Activated CD4-positive, alpha-beta T cell treated with anti-CD3 and anti-CD28 coated beads, Interleukin-2, amount 10 ng/mL, durations not matched to agents 7 days and 5 days (primary cell): ENCODE measurements at regions not wholly inside any gene's neighbourhood (a gene's known extent, or its start where the extent isn't known, plus 50 kb on each side); places are given as distances from the start of the nearest gene placed in this dataset.

Experiments used
- CTCF ChIA-PET: fragments of 350-600 bp; sonication (Branson Sonifier 250); formaldehyde crosslinking; loops from one replicate; lab custom pipeline; 2021; ENCODE audit warnings: antibody characterized with exemption; lab: Charles Lee
- POLR2A ChIA-PET: fragments of 350-600 bp; sonication (Branson Sonifier 250); formaldehyde crosslinking; loops from one replicate; lab custom pipeline; 2021; ENCODE audit warnings: antibody characterized with exemption; lab: Charles Lee
- DNase-seq: peaks from one replicate; pipeline ENCODE4 v3.0.0-alpha.2; 2020
- H3K27ac Mint-ChIP-seq: one replicate; pipeline ENCODE4 v1.8.0; 2021; ENCODE audit warnings: mild to moderate bottlenecking, moderate library complexity, mixed read lengths
- H3K27me3 Mint-ChIP-seq: one replicate; pipeline ENCODE4 v1.8.0; 2021; ENCODE audit warnings: mixed read lengths
- H3K36me3 Mint-ChIP-seq: one replicate; pipeline ENCODE4 v1.8.0; 2021; ENCODE audit warnings: low read depth, mixed read lengths
- H3K4me1 Mint-ChIP-seq: one replicate; pipeline ENCODE4 v1.8.0; 2021; ENCODE audit warnings: mixed read lengths
- H3K4me3 Mint-ChIP-seq: one replicate; pipeline ENCODE4 v1.8.0; 2021; ENCODE audit warnings: mild to moderate bottlenecking, moderate library complexity, mixed read lengths
- H3K9me3 Mint-ChIP-seq: one replicate; pipeline ENCODE4 v1.8.0; 2021; ENCODE audit warnings: mixed read lengths

DNA sequence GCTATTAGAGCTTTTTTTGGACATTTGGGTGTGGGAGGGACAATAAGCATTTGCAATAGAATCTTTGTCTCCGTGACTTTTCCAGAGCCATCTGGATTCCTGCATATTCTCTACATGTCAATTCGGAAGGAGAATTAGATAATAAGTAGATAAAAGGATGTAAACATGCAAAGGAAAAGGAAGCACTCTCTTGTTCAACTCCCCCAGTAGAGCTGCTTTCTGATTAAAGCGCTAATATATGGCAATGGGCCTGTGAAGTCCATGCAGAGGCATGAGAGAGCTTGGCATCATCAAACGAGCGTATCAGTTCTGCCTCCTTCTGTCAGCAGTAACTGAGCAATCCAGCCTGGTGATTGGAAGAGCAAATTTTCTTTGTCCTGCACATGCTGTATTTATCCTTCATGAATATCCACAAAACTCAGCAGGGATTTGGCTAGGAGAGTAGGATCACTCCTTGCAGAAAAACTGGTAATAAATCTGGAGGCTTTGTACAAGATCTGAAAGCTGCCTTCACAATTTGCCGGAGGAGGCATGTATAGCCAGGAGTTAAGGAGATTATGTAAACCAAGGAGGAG lies 1752.9 kb downstream of the MAT2B start:
- CTCF ChIA-PET = no interaction called here
- no peak overlapping the region for H3K4me3 Mint-ChIP-seq

DNA sequence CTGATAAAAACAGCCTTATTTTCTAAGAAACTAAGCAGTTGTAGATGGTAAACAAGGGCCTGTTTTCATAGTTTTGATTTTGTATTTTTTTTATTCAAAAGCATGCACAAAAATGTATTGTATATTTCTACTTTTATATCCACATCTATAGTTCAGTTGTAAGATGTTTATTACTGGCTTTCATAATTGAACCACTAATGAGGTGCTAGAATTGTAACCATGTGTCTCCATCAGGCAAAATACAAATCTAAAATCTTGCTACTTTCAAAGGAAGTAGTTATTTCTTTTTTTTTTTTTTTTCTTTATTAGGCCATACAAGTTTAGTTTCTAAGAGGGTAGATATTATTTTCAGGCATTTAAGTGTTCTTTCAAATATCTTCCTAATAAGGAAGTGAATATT lies 1755.0 kb downstream of the MAT2B start:
- Mint-ChIP-seq H3K4me3 (no peak overlapping the region), H3K36me3 (no peaks in the 10 kb centered on the region), H3K9me3 (no peaks in the 10 kb centered on the region), H3K4me1 (no peaks in the 10 kb centered on the region), H3K27me3 (no peaks in the 10 kb centered on the region), H3K27ac (no peak overlapping the region)
- ChIA-PET POLR2A (no interaction called here), CTCF (no interaction called here)
- no peak for DNase-seq

More for the DNA sequence above, 1752.9 kb downstream of the MAT2B start:
- Mint-ChIP-seq H3K36me3 (no peaks in the 10 kb centered on the region), H3K4me1 (no peaks in the 10 kb centered on the region), H3K27me3 (no peaks in the 10 kb centered on the region), H3K27ac (no peak overlapping the region), H3K9me3 (no peaks in the 10 kb centered on the region)
- DNase-seq = no peak
- POLR2A ChIA-PET = no interaction called here

DNA sequence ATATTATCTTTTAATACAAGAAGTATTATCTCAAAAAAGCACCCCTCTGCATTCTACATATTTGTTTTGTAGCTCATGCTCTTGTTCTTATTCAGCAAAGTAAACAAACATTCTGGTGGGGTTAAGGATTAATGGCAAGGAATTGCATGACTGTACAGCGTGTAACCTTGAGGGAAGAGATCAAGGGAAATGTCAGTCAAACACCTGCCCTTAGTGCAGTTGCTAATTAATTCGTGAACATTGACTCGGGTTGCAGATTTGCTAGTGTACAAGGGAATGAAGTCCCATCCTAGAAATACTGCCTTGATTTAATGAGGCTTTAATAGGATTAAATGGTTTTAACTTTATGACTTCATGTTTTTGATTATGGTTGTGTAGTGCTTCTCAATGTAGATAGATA lies 1758.1 kb downstream of the MAT2B start:
- no peak overlapping the region for H3K4me3 Mint-ChIP-seq
- H3K27me3 Mint-ChIP-seq = no peaks in the 10 kb centered on the region
- ChIA-PET POLR2A (no interaction called here), CTCF (no interaction called here)
- no peaks in the 10 kb centered on the region for H3K4me1 Mint-ChIP-seq
- DNase-seq = no peak
- H3K27ac Mint-ChIP-seq = no peak overlapping the region
- H3K36me3 Mint-ChIP-seq = no peaks in the 10 kb centered on the region
- H3K9me3 Mint-ChIP-seq = no peaks in the 10 kb centered on the region

DNA sequence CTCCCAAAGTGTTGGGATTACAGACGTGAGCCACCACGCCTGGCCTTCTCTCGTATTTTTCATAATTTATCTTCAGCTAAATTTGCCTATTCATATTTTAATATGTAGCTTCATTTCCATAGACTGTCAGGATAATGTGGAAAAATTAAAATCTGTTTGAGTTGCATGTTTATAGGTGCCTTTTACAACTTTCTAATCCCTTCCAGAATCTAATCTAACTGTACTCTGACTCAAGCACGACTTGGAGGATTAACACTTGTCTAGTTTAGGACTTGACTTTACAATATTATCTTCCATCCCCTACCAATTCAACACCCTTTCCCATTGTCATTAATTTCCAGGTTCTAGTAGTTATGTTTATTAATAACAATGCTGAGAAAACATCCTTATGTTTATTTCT lies 1761.5 kb downstream of the MAT2B start:
- H3K4me1 Mint-ChIP-seq = no peaks in the 10 kb centered on the region
- no peak for DNase-seq
- H3K4me3 Mint-ChIP-seq = no peak overlapping the region
- no peaks in the 10 kb centered on the region for H3K9me3 Mint-ChIP-seq
- POLR2A ChIA-PET = no interaction called here
- H3K36me3 Mint-ChIP-seq = no peaks in the 10 kb centered on the region
- CTCF ChIA-PET = no interaction called here
- H3K27me3 Mint-ChIP-seq = no peaks in the 10 kb centered on the region
- H3K27ac Mint-ChIP-seq = no peak overlapping the region

DNA sequence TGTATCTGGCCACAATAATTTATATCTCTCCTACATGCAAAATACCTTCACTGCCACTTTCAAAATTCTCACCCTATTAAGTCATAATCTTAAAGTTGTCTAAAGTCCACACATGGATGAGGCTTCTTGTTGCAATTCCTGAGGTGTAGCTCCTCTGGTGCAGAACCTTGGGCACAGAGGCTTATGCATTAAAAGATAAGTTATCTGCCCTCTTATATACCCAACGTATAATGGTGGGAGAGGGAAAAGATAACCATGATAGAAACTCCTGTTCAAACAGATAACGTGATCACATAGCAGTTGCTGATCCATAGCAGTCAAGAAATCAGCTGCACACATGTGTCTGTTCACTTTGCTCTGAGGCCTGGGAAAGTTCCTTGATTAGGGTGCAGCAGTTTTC lies 1767.0 kb downstream of the MAT2B start:
- Mint-ChIP-seq H3K4me1 (no peaks in the 10 kb centered on the region), H3K27ac (no peak overlapping the region), H3K9me3 (peaks cover 3% of the 10 kb centered on the region), H3K27me3 (no peaks in the 10 kb centered on the region), H3K36me3 (no peaks in the 10 kb centered on the region), H3K4me3 (no peak overlapping the region)
- CTCF ChIA-PET = no interaction called here
- POLR2A ChIA-PET = no interaction called here
- DNase-seq = no peak

DNA sequence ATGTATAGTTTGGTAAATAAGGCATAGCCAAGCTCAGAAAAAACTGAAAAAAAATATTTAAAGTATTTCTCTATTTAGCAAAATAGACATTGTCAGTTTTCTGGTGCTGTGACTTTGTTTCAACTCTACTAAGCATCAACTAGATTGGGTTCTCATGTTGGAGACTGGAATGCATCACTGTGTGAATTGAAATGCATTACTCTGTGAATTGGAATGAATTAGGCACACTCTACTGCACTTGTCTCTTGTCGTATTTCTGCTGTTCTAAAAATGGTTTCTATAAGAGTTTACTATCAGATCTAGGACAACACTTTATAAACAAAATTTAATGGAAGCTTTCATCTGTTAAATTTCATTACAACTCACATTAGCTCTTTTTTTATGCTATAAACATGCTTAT lies 1772.2 kb downstream of the MAT2B start:
- Mint-ChIP-seq H3K27me3 (no peaks in the 10 kb centered on the region), H3K27ac (no peak overlapping the region), H3K9me3 (peaks cover 3% of the 10 kb centered on the region), H3K4me3 (no peak overlapping the region), H3K36me3 (no peaks in the 10 kb centered on the region), H3K4me1 (no peaks in the 10 kb centered on the region)
- ChIA-PET CTCF (no interaction called here), POLR2A (no interaction called here)
- DNase-seq = no peak

DNA sequence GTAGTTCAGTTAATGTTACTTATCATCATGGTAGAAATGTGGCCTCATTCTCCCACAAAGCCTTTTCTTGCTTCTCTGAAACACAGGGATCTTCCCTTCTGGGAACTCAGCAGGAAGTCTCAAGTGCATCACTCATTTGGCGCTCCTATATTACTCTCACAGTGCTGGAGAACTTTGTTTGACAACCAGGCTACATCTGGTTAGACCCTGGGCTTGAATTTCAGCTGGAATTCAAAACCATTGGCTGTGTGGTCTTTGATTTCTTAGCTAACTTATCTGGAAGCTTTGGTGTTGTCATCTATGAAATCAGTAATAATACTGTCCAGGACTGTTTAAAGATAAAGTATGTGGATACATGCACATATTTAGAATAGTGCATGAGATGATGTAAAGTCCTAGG lies 1777.1 kb downstream of the MAT2B start:
- no peaks in the 10 kb centered on the region for H3K9me3 Mint-ChIP-seq
- no peak overlapping the region for H3K27ac Mint-ChIP-seq
- ChIA-PET POLR2A (no interaction called here), CTCF (no interaction called here)
- no peaks in the 10 kb centered on the region for H3K36me3 Mint-ChIP-seq
- H3K4me1 Mint-ChIP-seq = no peaks in the 10 kb centered on the region
- no peak for DNase-seq
- no peaks in the 10 kb centered on the region for H3K27me3 Mint-ChIP-seq
- no peak overlapping the region for H3K4me3 Mint-ChIP-seq

DNA sequence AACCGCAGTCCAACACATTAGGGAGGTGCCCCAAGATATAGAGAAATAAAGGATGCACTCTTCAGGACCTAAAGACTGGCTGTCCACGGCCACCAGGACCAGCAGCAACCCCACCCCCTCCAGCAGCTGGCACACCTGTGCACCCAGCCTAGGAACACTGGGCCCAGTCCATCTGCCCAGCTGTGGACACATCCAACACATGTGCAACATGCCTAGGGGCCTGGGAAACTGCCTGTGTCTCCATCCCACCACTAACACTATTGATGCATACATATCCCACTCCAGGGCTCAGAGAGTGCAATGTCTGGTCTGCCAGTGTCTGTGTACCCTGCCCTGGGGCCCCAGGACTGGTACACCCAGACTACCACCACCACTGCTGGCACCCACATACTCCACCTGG lies 1781.3 kb downstream of the MAT2B start:
- no peaks in the 10 kb centered on the region for H3K36me3 Mint-ChIP-seq
- no peaks in the 10 kb centered on the region for H3K27me3 Mint-ChIP-seq
- H3K9me3 Mint-ChIP-seq = no peaks in the 10 kb centered on the region
- no peaks in the 10 kb centered on the region for H3K4me1 Mint-ChIP-seq
- ChIA-PET POLR2A (no interaction called here), CTCF (no interaction called here)
- H3K4me3 Mint-ChIP-seq = no peak overlapping the region
- no peak for DNase-seq
- no peak overlapping the region for H3K27ac Mint-ChIP-seq

DNA sequence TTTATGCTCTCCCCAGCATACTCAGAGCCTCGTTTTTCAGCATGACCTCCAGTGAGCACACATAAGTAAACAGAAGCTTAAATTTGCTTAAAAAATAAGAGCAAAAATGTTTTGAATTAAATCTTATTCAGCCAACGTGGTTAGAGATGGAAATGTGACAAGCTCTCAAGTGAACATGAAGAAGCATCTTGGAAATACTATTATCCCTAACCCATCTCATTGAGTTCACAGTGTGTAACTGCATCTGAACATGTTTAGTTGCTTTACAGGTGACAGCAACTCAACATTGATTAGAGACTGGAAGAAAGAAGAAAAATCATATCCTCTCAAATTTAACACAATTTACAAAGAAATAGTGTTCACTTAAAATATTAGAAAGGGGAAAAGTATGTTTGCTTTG lies 1785.1 kb downstream of the MAT2B start:
- ChIA-PET POLR2A (no interaction called here), CTCF (no interaction called here)
- Mint-ChIP-seq H3K4me3 (no peak overlapping the region), H3K9me3 (peaks cover 2% of the 10 kb centered on the region), H3K27me3 (no peaks in the 10 kb centered on the region), H3K27ac (no peak overlapping the region), H3K4me1 (no peaks in the 10 kb centered on the region), H3K36me3 (no peaks in the 10 kb centered on the region)
- DNase-seq = no peak

DNA sequence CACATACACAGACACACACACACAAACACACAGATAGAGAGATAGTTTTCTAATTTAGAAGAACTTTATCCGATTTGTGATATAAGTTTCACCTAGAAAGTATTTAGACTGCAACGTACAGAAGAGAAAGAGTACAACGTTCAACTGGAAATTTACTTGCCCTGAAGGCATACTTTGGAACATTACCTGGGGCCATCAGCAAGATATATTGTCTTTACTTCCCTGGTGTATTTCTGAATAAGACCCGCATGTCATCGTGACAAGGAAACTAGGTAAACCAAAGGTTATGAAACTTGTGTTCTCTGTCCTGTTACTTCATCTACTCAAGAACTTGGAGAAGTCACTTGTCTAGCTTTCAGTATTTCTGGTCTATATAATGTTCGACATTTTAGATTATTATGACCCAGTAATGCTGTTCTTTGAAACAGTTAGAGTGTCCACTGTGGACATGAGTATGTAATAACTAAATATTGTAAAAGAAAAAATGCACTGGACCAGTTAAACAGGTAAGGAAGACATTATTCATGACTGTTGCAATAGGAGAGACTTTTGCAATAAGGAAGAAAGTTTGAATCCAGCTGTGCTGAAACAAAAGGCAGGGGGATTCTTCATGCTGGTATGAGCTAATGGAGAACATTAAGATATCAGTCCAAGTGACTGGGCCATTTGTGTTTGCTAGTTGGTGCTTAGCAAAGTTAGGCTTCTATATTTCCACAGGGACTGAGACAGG lies 1791.1 kb downstream of the MAT2B start:
- Mint-ChIP-seq H3K4me3 (no peak overlapping the region), H3K27ac (no peak overlapping the region), H3K36me3 (no peaks in the 10 kb centered on the region), H3K4me1 (no peaks in the 10 kb centered on the region), H3K27me3 (no peaks in the 10 kb centered on the region), H3K9me3 (peaks cover 2% of the 10 kb centered on the region)
- POLR2A ChIA-PET = no interaction called here
- CTCF ChIA-PET = no interaction called here
- DNase-seq = no peak

DNA sequence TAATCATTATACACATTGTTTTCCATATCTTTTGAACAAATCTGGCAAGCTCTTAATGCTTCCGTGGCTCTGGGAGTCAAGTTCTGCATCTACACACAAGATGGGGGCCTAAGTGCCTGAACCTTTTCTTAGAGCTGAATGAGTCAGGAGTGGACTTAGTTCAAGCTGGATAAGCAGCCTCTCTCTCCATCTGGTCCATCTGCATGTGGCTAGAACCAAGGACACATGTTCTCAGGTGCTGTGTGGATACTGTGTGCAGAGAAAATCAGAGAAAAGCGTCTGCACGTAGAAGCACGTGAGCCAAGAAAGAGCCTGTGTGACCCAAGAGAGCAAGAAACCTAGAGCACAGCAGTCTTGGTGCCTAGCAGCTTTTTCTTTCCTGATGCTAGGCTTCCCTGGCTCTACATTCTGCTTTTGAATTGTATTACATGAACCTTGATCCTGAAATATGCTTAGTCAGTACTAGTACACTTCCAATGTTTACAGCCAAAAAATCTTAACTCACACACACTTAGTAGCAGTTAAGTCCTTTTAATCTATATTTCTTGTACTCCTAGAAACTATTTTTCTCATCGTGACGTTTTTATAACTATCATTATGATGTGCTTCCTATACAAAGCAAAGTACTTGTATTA lies 1798.9 kb downstream of the MAT2B start:
- Mint-ChIP-seq H3K4me3 (no peak overlapping the region), H3K4me1 (no peaks in the 10 kb centered on the region), H3K36me3 (no peaks in the 10 kb centered on the region), H3K27me3 (no peaks in the 10 kb centered on the region), H3K9me3 (no peaks in the 10 kb centered on the region), H3K27ac (no peak overlapping the region)
- no peak for DNase-seq
- ChIA-PET CTCF (no interaction called here), POLR2A (no interaction called here)

DNA sequence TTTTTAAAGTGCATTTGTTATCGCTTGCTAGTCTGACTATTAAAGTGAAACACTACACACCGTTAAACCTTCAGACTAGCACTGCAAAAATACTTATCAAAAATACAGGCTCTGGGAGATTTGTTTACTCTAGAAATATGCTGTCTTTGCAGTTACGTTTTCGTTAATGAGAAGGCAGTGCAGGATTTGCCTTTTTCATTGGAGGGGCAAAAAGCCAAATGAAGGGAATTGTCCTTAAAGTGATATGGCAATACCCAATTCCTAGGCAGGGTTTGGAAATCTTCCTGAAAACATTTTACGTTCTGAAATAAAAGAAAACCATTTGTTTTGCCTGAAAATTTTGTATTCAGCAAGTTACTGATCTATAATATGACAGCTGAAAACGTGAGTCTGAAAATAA lies 1800.2 kb downstream of the MAT2B start:
- no peak overlapping the region for H3K4me3 Mint-ChIP-seq
- no peaks in the 10 kb centered on the region for H3K4me1 Mint-ChIP-seq
- CTCF ChIA-PET = no interaction called here
- peaks cover 4% of the 10 kb centered on the region for H3K9me3 Mint-ChIP-seq
- H3K27ac Mint-ChIP-seq = no peak overlapping the region
- H3K36me3 Mint-ChIP-seq = no peaks in the 10 kb centered on the region
- no peak for DNase-seq
- POLR2A ChIA-PET = no interaction called here
- H3K27me3 Mint-ChIP-seq = no peaks in the 10 kb centered on the region

DNA sequence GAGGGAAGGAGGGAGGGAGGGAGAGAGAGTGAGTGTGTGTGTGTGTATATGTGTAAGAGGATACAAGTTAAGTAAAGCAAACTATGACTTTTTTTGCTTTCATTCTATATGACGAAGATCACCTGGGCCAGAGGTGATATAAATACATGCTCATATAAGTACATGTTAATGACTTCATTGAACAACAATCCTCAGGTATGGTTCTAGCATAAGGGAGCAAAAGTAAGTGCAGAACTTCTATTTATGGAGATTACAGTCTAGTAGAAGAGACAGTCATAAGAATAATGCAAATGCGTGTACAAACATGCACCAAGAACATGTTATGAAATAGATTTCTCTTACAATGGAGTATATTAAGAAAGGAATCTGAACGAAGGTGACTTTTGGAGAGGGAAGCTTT lies 1804.0 kb downstream of the MAT2B start:
- no peaks in the 10 kb centered on the region for H3K27me3 Mint-ChIP-seq
- peaks cover 4% of the 10 kb centered on the region for H3K9me3 Mint-ChIP-seq
- no peaks in the 10 kb centered on the region for H3K4me1 Mint-ChIP-seq
- no peak overlapping the region for H3K4me3 Mint-ChIP-seq
- ChIA-PET POLR2A (no interaction called here), CTCF (no interaction called here)
- no peak overlapping the region for H3K27ac Mint-ChIP-seq
- no peak for DNase-seq
- H3K36me3 Mint-ChIP-seq = no peaks in the 10 kb centered on the region

DNA sequence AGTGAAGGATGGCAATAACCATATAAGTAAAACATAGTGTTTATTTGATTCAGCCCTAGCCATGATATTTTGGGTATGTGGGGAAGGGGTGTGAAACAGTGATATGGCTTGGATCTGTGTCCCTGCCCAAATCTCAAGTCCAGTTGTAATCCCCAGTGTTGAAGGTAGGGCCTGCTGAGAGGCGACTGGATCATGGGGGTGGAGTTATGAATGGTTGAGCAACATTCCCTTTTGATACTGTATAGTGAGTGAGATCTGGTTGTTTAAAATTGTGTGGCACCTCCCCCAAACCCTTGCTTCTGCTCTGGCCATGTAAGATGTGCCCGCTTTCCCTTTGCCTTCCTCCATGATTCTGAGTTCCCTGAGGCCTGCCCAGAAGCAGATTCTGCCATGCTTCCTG lies 1804.6 kb downstream of the MAT2B start:
- Mint-ChIP-seq H3K4me3 (no peak overlapping the region), H3K27ac (no peak overlapping the region), H3K36me3 (no peaks in the 10 kb centered on the region), H3K9me3 (peaks cover 4% of the 10 kb centered on the region), H3K4me1 (no peaks in the 10 kb centered on the region), H3K27me3 (no peaks in the 10 kb centered on the region)
- CTCF ChIA-PET = no interaction called here
- POLR2A ChIA-PET = no interaction called here
- no peak for DNase-seq
